Fibroblast of lung (primary cell): ENCODE measurements at regions not wholly inside any gene's neighbourhood (a gene's known extent, or its start where the extent isn't known, plus 50 kb on each side); places are given as distances from the start of the nearest gene placed in this dataset.
A peak's percentile ranks its signal among the peaks of the same experiment; 100 is the strongest.

ENCODE experiments used
- DNase-seq, 2 donors: peaks; one replicate each; pipeline versions ENCODE4 v3.0.0 to v3.0.0-alpha.2; 2010; ENCODE audit warnings: low read depth in 2 of 2
- H2AFZ ChIP-seq: 2 replicates; pipeline ENCODE4 v1.5.1; 2012; ENCODE audit warnings: low read length, control low read depth, inconsistent platforms
- H3K27ac ChIP-seq: 2 replicates; pipeline ENCODE4 v1.5.1; 2011; ENCODE audit warnings: low read length, control low read depth; ENCODE audit not compliant: insufficient read depth
- H3K27me3 ChIP-seq: 2 replicates; pipeline ENCODE4 v1.5.1; 2011; ENCODE audit warnings: mild to moderate bottlenecking, low read length; ENCODE audit not compliant: control insufficient read depth, insufficient read depth
- H3K36me3 ChIP-seq: 2 replicates; pipeline ENCODE4 v1.5.1; 2011; ENCODE audit warnings: low read length; ENCODE audit not compliant: control insufficient read depth, insufficient read depth
- H3K4me1 ChIP-seq: 2 replicates; pipeline ENCODE4 v1.5.1; 2011; ENCODE audit warnings: low read length; ENCODE audit not compliant: control insufficient read depth, insufficient read depth; ENCODE audit errors: extremely low read depth
- H3K4me2 ChIP-seq: 2 replicates; pipeline ENCODE4 v1.5.1; 2011; ENCODE audit warnings: low read length, control low read depth; ENCODE audit not compliant: insufficient read depth; ENCODE audit errors: extremely low read depth
- H3K4me3 ChIP-seq, 4 experiments: fragments of 200-600 bp in 1 of 4; sonication (generic) in 1 of 4; replicated peaks in 1 of 4; 2 replicates each; pipeline ENCODE4 v1.5.1; 2011 to 2016; ENCODE audit warnings: low read length in 4 of 4, low read depth in 3 of 4, mild to moderate bottlenecking in 3 of 4, control low read depth in 2 of 4, inconsistent platforms in 1 of 4, mixed read lengths in 1 of 4; ENCODE audit not compliant: insufficient read depth in 1 of 4; ENCODE audit errors: control extremely low read depth in 1 of 4
- H3K79me2 ChIP-seq: 2 replicates; pipeline ENCODE4 v1.5.1; 2012; ENCODE audit warnings: mild to moderate bottlenecking, low read length, inconsistent platforms; ENCODE audit not compliant: control insufficient read depth, insufficient read depth
- H3K9ac ChIP-seq: 2 replicates; pipeline ENCODE4 v1.5.1; 2011; ENCODE audit warnings: mild to moderate bottlenecking, low read length, control low read depth; ENCODE audit not compliant: insufficient read depth
- H3K9me3 ChIP-seq: 2 replicates; pipeline ENCODE4 v1.5.1; 2012; ENCODE audit warnings: low read depth, low read length; ENCODE audit not compliant: control insufficient read depth, insufficient read depth
- H4K20me1 ChIP-seq: 2 replicates; pipeline ENCODE4 v1.5.1; 2011; ENCODE audit warnings: low read length; ENCODE audit not compliant: control insufficient read depth, insufficient read depth; ENCODE audit errors: extremely low read depth
- CTCF ChIP-seq, 2 donors: IDR thresholded peaks in 1 of 2; conservative IDR thresholded peaks in 1 of 2; 1 replicate in 1 of 2; 2 replicates in 1 of 2; pipeline ENCODE4 v1.5.1; 2011 to 2012; ENCODE audit warnings: low read length in 2 of 2, control low read depth in 1 of 2, inconsistent platforms in 1 of 2, low read depth in 1 of 2, mild to moderate bottlenecking in 1 of 2
- EZH2 ChIP-seq: IDR thresholded peaks from 2 replicates; pipeline ENCODE4 v1.5.1; 2012; ENCODE audit warnings: low read length, control low read depth, mild to moderate bottlenecking; ENCODE audit errors: missing control alignments

GRCh38 chr6:105791583-105792318 lies 294.4 kb upstream of the PRDM1 start:
- H4K20me1 ChIP-seq = no peaks in the 10 kb centered on the region
- no peak overlapping the region for H2AFZ ChIP-seq
- DNase-seq = no peak
- no peaks in the 10 kb centered on the region for H3K9me3 ChIP-seq
- H3K79me2 ChIP-seq = no peaks in the 10 kb centered on the region
- no peak for TF ChIP-seq CTCF (conservative IDR thresholded peaks at IDR 0.05 in 1 of 2, IDR thresholded peaks at IDR 0.05 in 1 of 2; ENCODE audit: low read depth in 1 of 2, low read length in 2 of 2)
- no peak for TF ChIP-seq EZH2
- H3K36me3 ChIP-seq = no peaks in the 10 kb centered on the region
- no peaks in the 10 kb centered on the region for H3K4me1 ChIP-seq
- no peak overlapping the region for H3K9ac ChIP-seq
- H3K4me3 ChIP-seq = no peak overlapping the region
- H3K27me3 ChIP-seq = no peaks in the 10 kb centered on the region
- no peak overlapping the region for H3K27ac ChIP-seq
- H3K4me2 ChIP-seq = no peak overlapping the region

GRCh38 chr6:105791179-105791578 lies 295.0 kb upstream of the PRDM1 start:
- H3K27me3 ChIP-seq = no peaks in the 10 kb centered on the region
- H3K27ac ChIP-seq = no peak overlapping the region
- no peak overlapping the region for H3K9ac ChIP-seq
- no peak overlapping the region for H3K4me2 ChIP-seq
- H3K79me2 ChIP-seq = no peaks in the 10 kb centered on the region
- no peaks in the 10 kb centered on the region for H4K20me1 ChIP-seq
- no peaks in the 10 kb centered on the region for H3K36me3 ChIP-seq
- no peak overlapping the region for H2AFZ ChIP-seq
- no peak for DNase-seq
- no peaks in the 10 kb centered on the region for H3K4me1 ChIP-seq
- H3K9me3 ChIP-seq = no peaks in the 10 kb centered on the region
- H3K4me3 ChIP-seq = no peak overlapping the region
- TF ChIP-seq CTCF (conservative IDR thresholded peaks at IDR 0.05 in 1 of 2, IDR thresholded peaks at IDR 0.05 in 1 of 2; ENCODE audit: low read depth in 1 of 2, low read length in 2 of 2) = no peak
- TF ChIP-seq EZH2 = no peak

GRCh38 chr6:105790635-105791034 lies 295.5 kb upstream of the PRDM1 start:
- H3K9me3 ChIP-seq = no peaks in the 10 kb centered on the region
- H2AFZ ChIP-seq = no peak overlapping the region
- H3K4me2 ChIP-seq = no peak overlapping the region
- H4K20me1 ChIP-seq = no peaks in the 10 kb centered on the region
- no peak overlapping the region for H3K9ac ChIP-seq
- no peaks in the 10 kb centered on the region for H3K36me3 ChIP-seq
- TF ChIP-seq CTCF (conservative IDR thresholded peaks at IDR 0.05 in 1 of 2, IDR thresholded peaks at IDR 0.05 in 1 of 2; ENCODE audit: low read depth in 1 of 2, low read length in 2 of 2) (peak in 1 of 2 donors; percentile 15), EZH2 (no peak)
- DNase-seq = no peak
- H3K27me3 ChIP-seq = no peaks in the 10 kb centered on the region
- H3K27ac ChIP-seq = no peak overlapping the region
- no peak overlapping the region for H3K4me3 ChIP-seq
- no peaks in the 10 kb centered on the region for H3K79me2 ChIP-seq
- no peaks in the 10 kb centered on the region for H3K4me1 ChIP-seq
